HEK293 (cell line): ENCODE measurements at regions not wholly inside any gene's neighbourhood (a gene's known extent, or its start where the extent isn't known, plus 50 kb on each side); places are given as distances from the start of the nearest gene placed in this dataset.

Source experiments
- CTCF ChIA-PET: fragments of 350-600 bp; formaldehyde crosslinking; extraction: SDS; loops from one replicate; lab custom pipeline; 2021; ENCODE audit warnings: antibody characterized with exemption; lab: Yijun Ruan, JAX
- POLR2A ChIA-PET: fragments of 300-600 bp; formaldehyde crosslinking; extraction: SDS; loops from one replicate; lab custom pipeline; 2020; ENCODE audit warnings: antibody characterized with exemption, inconsistent platforms; lab: Yijun Ruan, JAX
- H3K27ac ChIP-seq: fragments of 200-500 bp; sonication (Bioruptor generic); 2 replicates; pipeline ENCODE4 v1.5.1; 2014; ENCODE audit warnings: low read depth, low read length, control low read depth, inconsistent platforms; ENCODE audit errors: extremely low read depth
- H3K36me3 ChIP-seq, 2 experiments: fragments of 200-500 bp in 1 of 2; sonication (Bioruptor generic) in 1 of 2; 1 replicate in 1 of 2; 2 replicates in 1 of 2; pipeline ENCODE4 v1.5.1; 2014 to 2017; ENCODE audit warnings: inconsistent platforms in 2 of 2, low read length in 2 of 2; ENCODE audit not compliant: control insufficient read depth in 2 of 2, insufficient read depth in 1 of 2
- H3K4me1 ChIP-seq: fragments of 200-500 bp; sonication (Bioruptor generic); 2 replicates; pipeline ENCODE4 v1.5.1; 2014; ENCODE audit warnings: mild to moderate bottlenecking, low read length, inconsistent platforms; ENCODE audit not compliant: control insufficient read depth, insufficient read depth
- H3K4me3 ChIP-seq: 2 replicates; pipeline ENCODE4 v1.5.1; 2011; ENCODE audit warnings: low read depth, mild to moderate bottlenecking, control low read depth, low read length, moderate library complexity
- H3K9me3 ChIP-seq: fragments of 200-500 bp; sonication (Bioruptor generic); 2 replicates; pipeline ENCODE4 v1.5.1; 2014; ENCODE audit warnings: low read depth, low read length, inconsistent platforms; ENCODE audit not compliant: control insufficient read depth, insufficient read depth
- EGR2 ChIP-seq: fragments of 450-650 bp; formaldehyde crosslinking; IDR thresholded peaks from 2 replicates; pipeline ENCODE4 v1.5.1; 2016; ENCODE audit warnings: low read depth, missing biosample characterization, missing genetic modification characterization
- GFI1B ChIP-seq: fragments of 450-650 bp; formaldehyde crosslinking; IDR thresholded peaks from 2 replicates; pipeline ENCODE4 v1.5.1; 2016; ENCODE audit warnings: missing biosample characterization, missing genetic modification characterization
- MEIS1 ChIP-seq: sonication (generic); formaldehyde crosslinking; IDR thresholded peaks from 2 replicates; pipeline ENCODE4 v1.8.1; 2022; ENCODE audit warnings: missing genetic modification reagents, mild to moderate bottlenecking, borderline replicate concordance
- OSR2 ChIP-seq: fragments of 450-650 bp; formaldehyde crosslinking; IDR thresholded peaks from 2 replicates; pipeline ENCODE4 v1.5.1; 2016; ENCODE audit warnings: missing biosample characterization, missing genetic modification characterization
- SCRT2 ChIP-seq: fragments of 450-650 bp; formaldehyde crosslinking; IDR thresholded peaks from 2 replicates; pipeline ENCODE4 v1.5.1; 2016; ENCODE audit warnings: missing biosample characterization, missing genetic modification characterization
- ZBTB7A ChIP-seq: fragments of 450-650 bp; formaldehyde crosslinking; IDR thresholded peaks from 2 replicates; pipeline ENCODE4 v1.5.1; 2016; ENCODE audit warnings: low read depth, missing biosample characterization, missing genetic modification characterization
- ZIC2 ChIP-seq: fragments of 450-650 bp; formaldehyde crosslinking; IDR thresholded peaks from 2 replicates; pipeline ENCODE4 v1.5.1; 2016; ENCODE audit warnings: missing biosample characterization, missing genetic modification characterization
- ZNF114 ChIP-seq: fragments of 450-650 bp; formaldehyde crosslinking; IDR thresholded peaks from 2 replicates; pipeline ENCODE4 v1.5.0; 2017; ENCODE audit warnings: missing biosample characterization, missing genetic modification characterization
- ZNF138 ChIP-seq: fragments of 450-650 bp; formaldehyde crosslinking; IDR thresholded peaks from 2 replicates; pipeline ENCODE4 v1.5.1; 2016; ENCODE audit warnings: missing biosample characterization, missing genetic modification characterization, borderline replicate concordance
- ZNF292 ChIP-seq: fragments of 450-650 bp; formaldehyde crosslinking; IDR thresholded peaks from 2 replicates; pipeline ENCODE4 v1.5.1; 2016; ENCODE audit warnings: low read depth, missing biosample characterization, missing genetic modification characterization, borderline replicate concordance
- ZNF391 ChIP-seq: fragments of 450-650 bp; formaldehyde crosslinking; IDR thresholded peaks from 2 replicates; pipeline ENCODE4 v1.5.1; 2016; ENCODE audit warnings: low read depth, missing biosample characterization, missing genetic modification characterization, borderline replicate concordance
- ZNF423 ChIP-seq: fragments of 450-650 bp; formaldehyde crosslinking; IDR thresholded peaks from 2 replicates; pipeline ENCODE4 v1.5.1; 2016; ENCODE audit warnings: missing biosample characterization, missing genetic modification characterization
- ZNF426 ChIP-seq: fragments of 450-650 bp; formaldehyde crosslinking; IDR thresholded peaks from 2 replicates; pipeline ENCODE4 v1.5.1; 2017; ENCODE audit warnings: missing biosample characterization, missing genetic modification characterization, mild to moderate bottlenecking, inconsistent platforms, moderate library complexity
- ZNF596 ChIP-seq: fragments of 450-650 bp; IDR thresholded peaks from 2 replicates; pipeline ENCODE4 v1.5.0; 2018; ENCODE audit warnings: missing biosample characterization, mild to moderate bottlenecking, missing genetic modification characterization, moderate library complexity
- ZNF610 ChIP-seq: fragments of 450-650 bp; formaldehyde crosslinking; IDR thresholded peaks from 2 replicates; pipeline ENCODE4 v1.5.1; 2016; ENCODE audit warnings: missing biosample characterization, missing genetic modification characterization, borderline replicate concordance
- ZNF792 ChIP-seq: fragments of 450-650 bp; formaldehyde crosslinking; IDR thresholded peaks from 2 replicates; pipeline ENCODE4 v1.5.1; 2016; ENCODE audit warnings: missing biosample characterization, missing genetic modification characterization
- ZNF843 ChIP-seq: fragments of 450-650 bp; formaldehyde crosslinking; IDR thresholded peaks from 2 replicates; pipeline ENCODE4 v1.5.1; 2016; ENCODE audit warnings: missing biosample characterization, missing genetic modification characterization
- ZXDB ChIP-seq: fragments of 450-650 bp; formaldehyde crosslinking; IDR thresholded peaks from 2 replicates; pipeline ENCODE4 v1.5.1; 2016; ENCODE audit warnings: missing biosample characterization, missing genetic modification characterization
- TF ChIP-seq, protein P1 (sequence below): fragments of 450-650 bp; formaldehyde crosslinking; IDR thresholded peaks from 2 replicates; pipeline ENCODE4 v1.5.1; 2016; ENCODE audit warnings: missing biosample characterization, missing genetic modification characterization
- TF ChIP-seq, protein P2 (sequence below): fragments of 450-650 bp; formaldehyde crosslinking; IDR thresholded peaks from 2 replicates; pipeline ENCODE4 v1.5.1; 2016; ENCODE audit warnings: missing biosample characterization, missing genetic modification characterization
- TF ChIP-seq, protein P3 (sequence below): fragments of 450-650 bp; formaldehyde crosslinking; IDR thresholded peaks from 2 replicates; pipeline ENCODE4 v1.5.1; 2016; ENCODE audit warnings: missing biosample characterization, missing genetic modification characterization
- TF ChIP-seq, protein P4 (sequence below): fragments of 450-650 bp; formaldehyde crosslinking; IDR thresholded peaks from 2 replicates; pipeline ENCODE4 v1.5.1; 2016; ENCODE audit warnings: missing biosample characterization, missing genetic modification characterization
- TF ChIP-seq, protein P5 (sequence below): fragments of 450-650 bp; formaldehyde crosslinking; IDR thresholded peaks from 2 replicates; pipeline ENCODE4; 2016; ENCODE audit warnings: missing biosample characterization, missing genetic modification characterization

DNA sequence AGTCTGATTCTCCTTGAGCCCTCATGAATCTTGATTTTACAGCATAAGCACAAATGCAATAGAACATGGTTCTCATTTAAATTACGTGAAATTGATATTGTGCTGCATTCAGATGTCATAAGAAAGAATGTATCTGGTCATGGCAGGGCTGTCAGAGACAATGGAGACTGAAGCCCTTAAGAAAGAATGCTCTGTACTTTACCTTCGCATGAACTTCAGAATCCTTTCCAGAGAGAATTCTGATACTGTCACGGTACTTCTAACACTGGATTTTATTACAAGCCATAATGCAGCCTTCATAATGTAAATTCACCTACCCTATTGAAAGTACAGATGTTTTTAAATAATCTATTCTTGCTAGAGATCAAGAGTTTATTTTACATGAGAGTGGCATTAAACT, 677.9 kb upstream of the ADGRL3 start:
- Histone ChIP-seq H3K4me1 (no peaks in the 10 kb centered on the region), H3K4me3 (no peak overlapping the region), H3K27ac (no peak overlapping the region), H3K9me3 (no peaks in the 10 kb centered on the region), H3K36me3 (no peaks in the 10 kb centered on the region)
- ChIA-PET POLR2A (no interaction called here), CTCF (no interaction called here)
- no peak for TF ChIP-seq ZNF391 (tag by site-specific recombination)
- no peak for TF ChIP-seq ZBTB7A
- TF ChIP-seq, protein P1, sequence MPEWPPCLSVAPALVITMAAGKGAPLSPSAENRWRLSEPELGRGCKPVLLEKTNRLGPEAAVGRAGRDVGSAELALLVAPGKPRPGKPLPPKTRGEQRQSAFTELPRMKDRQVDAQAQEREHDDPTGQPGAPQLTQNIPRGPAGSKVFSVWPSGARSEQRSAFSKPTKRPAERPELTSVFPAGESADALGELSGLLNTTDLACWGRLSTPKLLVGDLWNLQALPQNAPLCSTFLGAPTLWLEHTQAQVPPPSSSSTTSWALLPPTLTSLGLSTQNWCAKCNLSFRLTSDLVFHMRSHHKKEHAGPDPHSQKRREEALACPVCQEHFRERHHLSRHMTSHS (tag by site-specific recombination) = no peak
- TF ChIP-seq, protein P2, sequence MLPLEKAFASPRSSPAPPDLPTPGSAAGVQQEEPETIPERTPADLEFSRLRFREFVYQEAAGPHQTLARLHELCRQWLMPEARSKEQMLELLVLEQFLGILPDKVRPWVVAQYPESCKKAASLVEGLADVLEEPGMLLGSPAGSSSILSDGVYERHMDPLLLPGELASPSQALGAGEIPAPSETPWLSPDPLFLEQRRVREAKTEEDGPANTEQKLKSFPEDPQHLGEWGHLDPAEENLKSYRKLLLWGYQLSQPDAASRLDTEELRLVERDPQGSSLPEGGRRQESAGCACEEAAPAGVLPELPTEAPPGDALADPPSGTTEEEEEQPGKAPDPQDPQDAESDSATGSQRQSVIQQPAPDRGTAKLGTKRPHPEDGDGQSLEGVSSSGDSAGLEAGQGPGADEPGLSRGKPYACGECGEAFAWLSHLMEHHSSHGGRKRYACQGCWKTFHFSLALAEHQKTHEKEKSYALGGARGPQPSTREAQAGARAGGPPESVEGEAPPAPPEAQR = no peak
- TF ChIP-seq ZNF138 (tag by site-specific recombination) = no peak
- no peak for TF ChIP-seq ZXDB (tag by site-specific recombination)
- TF ChIP-seq, protein P3, sequence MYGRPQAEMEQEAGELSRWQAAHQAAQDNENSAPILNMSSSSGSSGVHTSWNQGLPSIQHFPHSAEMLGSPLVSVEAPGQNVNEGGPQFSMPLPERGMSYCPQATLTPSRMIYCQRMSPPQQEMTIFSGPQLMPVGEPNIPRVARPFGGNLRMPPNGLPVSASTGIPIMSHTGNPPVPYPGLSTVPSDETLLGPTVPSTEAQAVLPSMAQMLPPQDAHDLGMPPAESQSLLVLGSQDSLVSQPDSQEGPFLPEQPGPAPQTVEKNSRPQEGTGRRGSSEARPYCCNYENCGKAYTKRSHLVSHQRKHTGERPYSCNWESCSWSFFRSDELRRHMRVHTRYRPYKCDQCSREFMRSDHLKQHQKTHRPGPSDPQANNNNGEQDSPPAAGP (tag by site-specific recombination) = no peak
- TF ChIP-seq, protein P4, sequence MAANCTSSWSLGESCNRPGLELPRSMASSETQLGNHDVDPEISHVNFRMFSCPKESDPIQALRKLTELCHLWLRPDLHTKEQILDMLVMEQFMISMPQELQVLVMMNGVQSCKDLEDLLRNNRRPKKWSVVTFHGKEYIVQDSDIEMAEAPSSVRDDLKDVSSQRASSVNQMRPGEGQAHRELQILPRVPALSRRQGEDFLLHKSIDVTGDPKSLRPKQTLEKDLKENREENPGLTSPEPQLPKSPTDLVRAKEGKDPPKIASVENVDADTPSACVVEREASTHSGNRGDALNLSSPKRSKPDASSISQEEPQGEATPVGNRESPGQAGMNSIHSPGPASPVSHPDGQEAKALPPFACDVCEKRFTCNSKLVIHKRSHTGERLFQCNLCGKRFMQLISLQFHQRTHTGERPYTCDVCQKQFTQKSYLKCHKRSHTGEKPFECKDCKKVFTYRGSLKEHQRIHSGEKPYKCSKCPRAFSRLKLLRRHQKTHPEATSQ = no peak
- TF ChIP-seq, protein P5, sequence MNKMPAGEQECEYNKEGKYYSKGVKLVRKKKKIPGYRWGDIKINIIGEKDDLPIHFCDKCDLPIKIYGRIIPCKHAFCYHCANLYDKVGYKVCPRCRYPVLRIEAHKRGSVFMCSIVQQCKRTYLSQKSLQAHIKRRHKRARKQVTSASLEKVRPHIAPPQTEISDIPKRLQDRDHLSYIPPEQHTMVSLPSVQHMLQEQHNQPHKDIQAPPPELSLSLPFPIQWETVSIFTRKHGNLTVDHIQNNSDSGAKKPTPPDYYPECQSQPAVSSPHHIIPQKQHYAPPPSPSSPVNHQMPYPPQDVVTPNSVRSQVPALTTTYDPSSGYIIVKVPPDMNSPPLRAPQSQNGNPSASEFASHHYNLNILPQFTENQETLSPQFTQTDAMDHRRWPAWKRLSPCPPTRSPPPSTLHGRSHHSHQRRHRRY (tag by site-specific recombination) = no peak
- TF ChIP-seq ZNF423 (tag by site-specific recombination) = no peak
- no peak for TF ChIP-seq ZNF792 (tag by site-specific recombination)
- TF ChIP-seq ZNF596 (tag by site-specific recombination) = no peak

DNA sequence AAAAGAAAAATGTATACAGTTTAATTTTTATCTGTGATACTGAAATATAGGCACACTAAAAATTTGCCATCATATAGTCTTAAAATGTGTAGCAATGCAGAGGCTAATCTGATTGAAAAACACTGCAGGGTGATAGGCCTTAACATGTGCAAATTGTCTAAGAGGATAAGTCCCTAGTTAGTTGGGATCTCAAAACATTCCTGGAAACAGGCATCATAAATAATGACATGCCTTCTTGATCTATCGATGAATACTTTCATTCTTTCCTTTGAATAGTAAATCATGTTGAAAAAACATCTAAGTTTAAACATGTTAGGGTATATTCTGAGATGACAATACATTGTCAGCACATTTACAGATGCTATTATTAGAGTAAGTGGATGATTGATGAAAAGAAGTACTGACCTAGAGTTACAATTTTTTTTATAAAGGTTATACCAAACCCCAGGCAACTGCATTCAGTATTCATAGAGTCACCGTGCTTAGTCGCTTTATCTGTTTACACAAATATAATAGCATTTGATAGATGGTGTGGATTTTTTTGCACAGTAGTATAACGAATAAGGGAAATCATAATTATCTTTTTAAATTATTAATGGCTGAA, 668.2 kb upstream of the ADGRL3 start:
- no peak overlapping the region for H3K27ac ChIP-seq
- ChIA-PET POLR2A (no interaction called here), CTCF (no interaction called here)
- H3K4me1 ChIP-seq = no peaks in the 10 kb centered on the region
- H3K4me3 ChIP-seq = no peak overlapping the region
- H3K36me3 ChIP-seq = no peaks in the 10 kb centered on the region
- H3K9me3 ChIP-seq = no peaks in the 10 kb centered on the region
- TF ChIP-seq GFI1B (tag by site-specific recombination) (no peak), ZNF843 (no peak), ZIC2 (no peak), ZNF596 (tag by site-specific recombination) (no peak), ZNF114 (tag by site-specific recombination) (no peak), SCRT2 (tag by site-specific recombination) (no peak), ZNF610 (tag by site-specific recombination) (no peak), ZNF426 (no peak), OSR2 (tag by site-specific recombination) (no peak), EGR2 (tag by site-specific recombination) (no peak), MEIS1 (CRISPR knock-in tag) (no peak), ZNF292 (tag by site-specific recombination) (no peak)
- TF ChIP-seq, protein P4 = no peak
